Choroid plexus epithelial cell (primary cell): ENCODE measurements at regions not wholly inside any gene's neighbourhood (a gene's known extent, or its start where the extent isn't known, plus 50 kb on each side); places are given as distances from the start of the nearest gene placed in this dataset.
"Not testable (repeated sequence)": the region's sequence is repeated elsewhere in the genome, so short reads cannot be mapped to it uniquely, and the experiment has no call there.

Experiments used
- DNase-seq: peaks from one replicate; pipeline ENCODE4 v3.0.0-alpha.2; 2010; ENCODE audit warnings: low read depth
- H3K4me3 ChIP-seq: 2 replicates; pipeline ENCODE4 v1.5.1; 2011; ENCODE audit warnings: low read depth, mild to moderate bottlenecking, control low read depth, low read length, moderate library complexity
- TF ChIP-seq, protein P1 (sequence below): conservative IDR thresholded peaks from 2 replicates; pipeline ENCODE4 v1.5.1; 2011; ENCODE audit warnings: low read depth, mild to moderate bottlenecking, control low read depth, inconsistent platforms, low read length, moderate library complexity

DNA sequence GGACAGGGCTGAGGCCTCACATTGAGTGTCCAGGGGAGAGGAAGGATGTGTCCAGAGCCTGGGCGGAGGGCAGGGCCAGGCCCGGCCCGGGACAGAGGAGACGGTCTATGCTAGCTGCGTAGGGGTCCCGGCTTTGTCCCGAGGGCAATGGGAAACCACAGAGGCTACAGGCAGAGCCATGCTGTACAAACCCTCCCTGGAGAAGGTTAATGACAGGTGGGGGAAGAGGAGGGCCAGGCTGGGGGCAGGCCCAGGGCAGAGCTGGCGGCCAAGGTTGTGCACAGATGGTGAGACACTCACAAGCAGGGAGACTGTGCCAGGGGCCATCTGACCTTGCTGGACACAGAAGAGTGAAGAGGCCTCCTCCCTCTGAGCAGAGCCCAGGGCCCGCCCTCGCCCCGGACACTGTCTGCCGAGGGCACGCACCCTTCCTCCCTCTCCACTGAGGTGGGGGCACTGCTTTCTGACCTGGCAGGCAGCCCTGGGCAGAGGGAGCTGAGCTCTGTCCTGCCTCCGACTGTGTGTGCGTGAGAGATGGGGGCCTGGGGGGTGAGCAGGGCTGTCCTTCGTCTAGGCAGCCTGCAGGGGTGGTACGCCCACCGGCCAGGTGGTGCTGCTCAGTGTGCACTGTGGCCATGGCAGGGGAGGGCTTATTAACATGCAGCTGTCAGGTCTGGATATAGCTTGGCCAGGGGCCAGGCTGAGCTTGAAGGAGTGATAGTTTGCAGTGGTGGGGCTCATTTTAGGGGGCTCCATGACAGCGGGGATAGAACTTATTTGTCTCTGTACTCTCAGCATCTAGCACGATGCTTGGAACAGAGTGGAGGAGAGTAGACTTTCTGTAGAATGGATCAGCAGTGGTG lies 75.7 kb upstream of the LRPAP1 start:
- DNase-seq = no peak
- TF ChIP-seq, protein P1, sequence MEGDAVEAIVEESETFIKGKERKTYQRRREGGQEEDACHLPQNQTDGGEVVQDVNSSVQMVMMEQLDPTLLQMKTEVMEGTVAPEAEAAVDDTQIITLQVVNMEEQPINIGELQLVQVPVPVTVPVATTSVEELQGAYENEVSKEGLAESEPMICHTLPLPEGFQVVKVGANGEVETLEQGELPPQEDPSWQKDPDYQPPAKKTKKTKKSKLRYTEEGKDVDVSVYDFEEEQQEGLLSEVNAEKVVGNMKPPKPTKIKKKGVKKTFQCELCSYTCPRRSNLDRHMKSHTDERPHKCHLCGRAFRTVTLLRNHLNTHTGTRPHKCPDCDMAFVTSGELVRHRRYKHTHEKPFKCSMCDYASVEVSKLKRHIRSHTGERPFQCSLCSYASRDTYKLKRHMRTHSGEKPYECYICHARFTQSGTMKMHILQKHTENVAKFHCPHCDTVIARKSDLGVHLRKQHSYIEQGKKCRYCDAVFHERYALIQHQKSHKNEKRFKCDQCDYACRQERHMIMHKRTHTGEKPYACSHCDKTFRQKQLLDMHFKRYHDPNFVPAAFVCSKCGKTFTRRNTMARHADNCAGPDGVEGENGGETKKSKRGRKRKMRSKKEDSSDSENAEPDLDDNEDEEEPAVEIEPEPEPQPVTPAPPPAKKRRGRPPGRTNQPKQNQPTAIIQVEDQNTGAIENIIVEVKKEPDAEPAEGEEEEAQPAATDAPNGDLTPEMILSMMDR = no peak
- no peak overlapping the region for H3K4me3 ChIP-seq

- not testable (repeated sequence) for DNase-seq, H3K4me3 ChIP-seq
Observed at GRCh38 chr4:3606850-3607249, 74.6 kb upstream of the LRPAP1 start.

DNA sequence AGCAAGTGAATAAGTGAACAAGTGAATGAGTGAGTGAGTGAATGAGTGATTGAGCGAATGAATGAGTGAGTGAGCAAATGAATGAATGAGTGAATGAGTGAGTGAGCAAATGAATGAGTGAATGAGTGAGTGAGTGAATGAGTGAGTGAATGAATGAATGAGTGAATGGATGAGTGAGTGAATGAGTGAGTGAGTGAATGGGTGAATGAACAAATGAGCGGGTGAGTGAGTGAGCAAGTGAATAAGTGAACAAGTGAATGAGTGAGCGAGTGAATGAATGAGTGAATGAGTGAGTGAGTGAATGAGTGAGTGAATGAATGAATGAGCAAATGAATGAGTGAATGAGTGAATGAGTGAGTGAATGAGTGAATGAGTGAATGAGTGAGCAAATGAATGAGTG lies 74.0 kb upstream of the LRPAP1 start:
- not testable (repeated sequence) for H3K4me3 ChIP-seq, DNase-seq

GRCh38 chr4:3605491-3605890 lies 73.3 kb upstream of the LRPAP1 start:
- DNase-seq = no peak
- TF ChIP-seq, protein P1 = no peak

DNA sequence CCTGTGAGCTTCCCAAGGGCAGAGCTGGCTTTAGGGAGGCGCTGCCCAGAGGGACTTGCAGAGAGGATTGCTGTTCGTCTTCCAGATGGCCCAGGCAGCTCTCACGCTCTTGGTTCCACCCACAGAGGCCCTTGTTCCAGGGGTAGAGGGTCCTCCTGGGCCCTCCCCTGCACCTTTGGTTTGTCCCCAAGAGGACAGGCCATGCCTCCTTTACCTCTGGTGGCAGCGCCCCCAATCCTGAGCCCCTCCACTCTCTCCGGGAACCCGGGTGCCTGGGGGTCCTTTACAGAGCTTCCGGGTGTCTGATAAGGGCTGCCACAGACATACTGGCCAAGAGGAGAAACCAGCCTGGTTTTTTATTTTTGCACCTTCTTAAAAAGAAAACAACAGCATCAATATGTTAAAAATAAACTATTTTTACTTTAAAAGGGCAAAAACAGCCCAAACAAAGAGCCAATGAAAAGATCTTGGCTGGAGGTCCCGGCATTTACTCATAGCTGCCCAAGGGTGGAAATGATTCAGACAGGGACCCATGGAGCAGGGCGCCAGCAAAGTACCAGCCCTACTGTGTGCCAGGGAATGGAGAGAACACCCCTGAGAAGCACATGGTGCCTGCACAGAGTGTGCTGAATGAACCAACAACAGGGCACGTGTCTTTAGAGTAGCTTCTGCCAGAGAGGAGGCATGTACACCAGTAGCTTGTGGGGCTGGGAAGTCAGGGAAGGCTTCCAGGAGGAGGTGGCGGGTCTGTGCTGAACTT lies 70.8 kb upstream of the LRPAP1 start:
- not testable (repeated sequence) for H3K4me3 ChIP-seq, DNase-seq

More at GRCh38 chr4:3605491-3605890, 73.3 kb upstream of the LRPAP1 start:
- H3K4me3 ChIP-seq = no peak overlapping the region

DNA sequence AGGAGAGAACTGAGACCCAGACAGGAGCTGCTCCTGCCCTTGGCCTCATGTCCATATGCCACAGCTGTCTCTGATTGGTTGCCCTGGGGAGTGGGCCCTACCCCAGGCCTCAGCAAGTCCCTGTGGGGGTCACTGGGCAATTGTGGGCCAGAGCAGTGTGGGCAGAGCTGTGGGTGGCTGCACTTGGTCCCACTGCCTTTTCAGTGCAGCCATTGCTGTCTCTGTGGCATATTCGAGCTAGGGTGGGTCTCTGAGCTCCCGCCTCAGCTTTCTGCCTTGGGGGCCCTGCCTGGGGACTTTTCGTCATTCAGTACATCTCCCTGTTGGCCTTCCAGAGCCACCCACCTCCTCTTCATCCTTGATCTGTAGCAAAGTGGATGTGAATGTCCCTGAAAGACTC lies 69.8 kb upstream of the LRPAP1 start:
- TF ChIP-seq, protein P1 = no peak
- no peak for DNase-seq
- no peak overlapping the region for H3K4me3 ChIP-seq

GRCh38 chr4:3601108-3601690 lies 69.0 kb upstream of the LRPAP1 start:
- not testable (repeated sequence) for H3K4me3 ChIP-seq, DNase-seq

- H3K4me3 ChIP-seq = no peak overlapping the region
- DNase-seq = no peak
Observed at GRCh38 chr4:3599951-3600350, 67.7 kb upstream of the LRPAP1 start.

More at GRCh38 chr4:3599951-3600350, 67.7 kb upstream of the LRPAP1 start:
- TF ChIP-seq, protein P1 = no peak
